ENCODE measurements at regions not wholly inside any gene's neighbourhood (a gene's known extent, or its start where the extent isn't known, plus 50 kb on each side); places are given as distances from the start of the nearest gene placed in this dataset.

GRCh38 chr17:71849783-71850768 lies 270.7 kb upstream of the SOX9 start:
- H3K9ac ChIP-seq (ENCODE audit: low read depth in 1 of 2, low read length in 2 of 2), result no peak overlapping the region
- no peaks in the 10 kb centered on the region for H3K36me3 ChIP-seq (ENCODE audit: control insufficient read depth in 4 of 4, insufficient read depth in 3 of 4, low read depth in 1 of 4, low read length in 3 of 4)
- H3K4me1 ChIP-seq (ENCODE audit: control insufficient read depth in 4 of 4, insufficient read depth in 4 of 4, low read length in 3 of 4), result peaks cover 0 to 4% (median 2%) of the 10 kb centered on the region in 4 donors
- H3K4me3 ChIP-seq (ENCODE audit: low read depth in 1 of 3, low read length in 3 of 3), result no peak overlapping the region
- no peak overlapping the region for H3K27ac ChIP-seq (ENCODE audit: low read depth in 1 of 2, low read length in 2 of 2)
- no peaks in the 10 kb centered on the region for H3K9me3 ChIP-seq (ENCODE audit: control insufficient read depth in 4 of 4, low read length in 3 of 4)
- DNase-seq (ENCODE audit: low spot score), result no peak
- TF ChIP-seq ATF3 (IDR thresholded peaks at IDR 0.05), result no peak
- no peak for TF ChIP-seq CTCF (IDR thresholded peaks at IDR 0.05; ENCODE audit: low read depth, low read length, missing input control)
- no peak for TF ChIP-seq JUND (IDR thresholded peaks at IDR 0.05)
- no peak for TF ChIP-seq YY1 (IDR thresholded peaks at IDR 0.05)
- TF ChIP-seq RXRA (IDR thresholded peaks at IDR 0.05), result no peak
- no peak for TF ChIP-seq FOXA2 (IDR thresholded peaks at IDR 0.05)
- TF ChIP-seq NR2F2 (IDR thresholded peaks at IDR 0.05), result no peak
- no peak for TF ChIP-seq REST (IDR thresholded peaks at IDR 0.05)
- WGBS, result 88% methylated on average over 1 of the region's 1 CpG
- H3K27me3 ChIP-seq (ENCODE audit: control insufficient read depth in 4 of 4, insufficient read depth in 4 of 4, low read length in 3 of 4), result no peaks in the 10 kb centered on the region

- WGBS, result 89% methylated on average over 2 of the region's 2 CpGs
- Histone ChIP-seq H3K27ac (ENCODE audit: low read depth in 1 of 2, low read length in 2 of 2) (no peak overlapping the region), H3K27me3 (ENCODE audit: control insufficient read depth in 4 of 4, insufficient read depth in 4 of 4, low read length in 3 of 4) (no peaks in the 10 kb centered on the region)
Measured at GRCh38 chr17:71850812-71851211, 270.0 kb upstream of the SOX9 start.

GRCh38 chr17:71855010-71855409 lies 265.8 kb upstream of the SOX9 start:
- no peaks in the 10 kb centered on the region for H3K4me1 ChIP-seq (ENCODE audit: control insufficient read depth in 4 of 4, insufficient read depth in 4 of 4, low read length in 3 of 4)
- TF ChIP-seq MAX (IDR thresholded peaks at IDR 0.05) (no peak), YY1 (IDR thresholded peaks at IDR 0.05) (no peak), FOXA2 (IDR thresholded peaks at IDR 0.05) (no peak)
- no peaks in the 10 kb centered on the region for H3K36me3 ChIP-seq (ENCODE audit: control insufficient read depth in 4 of 4, insufficient read depth in 3 of 4, low read depth in 1 of 4, low read length in 3 of 4)
- WGBS, result 80% methylated on average over 4 of the region's 4 CpGs
- no peaks in the 10 kb centered on the region for H3K27me3 ChIP-seq (ENCODE audit: control insufficient read depth in 4 of 4, insufficient read depth in 4 of 4, low read length in 3 of 4)
- no peaks in the 10 kb centered on the region for H3K9me3 ChIP-seq (ENCODE audit: control insufficient read depth in 4 of 4, low read length in 3 of 4)
- H3K9ac ChIP-seq (ENCODE audit: low read depth in 1 of 2, low read length in 2 of 2), result no peak overlapping the region
- H3K27ac ChIP-seq (ENCODE audit: low read depth in 1 of 2, low read length in 2 of 2), result no peak overlapping the region
- DNase-seq (ENCODE audit: low spot score), result no peak
- H3K4me3 ChIP-seq (ENCODE audit: low read depth in 1 of 3, low read length in 3 of 3), result no peak overlapping the region

More at GRCh38 chr17:71850812-71851211, 270.0 kb upstream of the SOX9 start:
- no peak for DNase-seq (ENCODE audit: low spot score)
- no peak overlapping the region for H3K4me3 ChIP-seq (ENCODE audit: low read depth in 1 of 3, low read length in 3 of 3)
- H3K9ac ChIP-seq (ENCODE audit: low read depth in 1 of 2, low read length in 2 of 2), result no peak overlapping the region
- H3K9me3 ChIP-seq (ENCODE audit: control insufficient read depth in 4 of 4, low read length in 3 of 4), result no peaks in the 10 kb centered on the region
- TF ChIP-seq GABPA (IDR thresholded peaks at IDR 0.05 in 1 of 2, conservative IDR thresholded peaks at IDR 0.05 in 1 of 2) (no peak), FOXA1 (IDR thresholded peaks at IDR 0.05) (no peak), RAD21 (IDR thresholded peaks at IDR 0.05) (no peak), EGR1 (IDR thresholded peaks at IDR 0.05; ENCODE audit: low read depth in 2 of 2) (no peak), HNF4G (IDR thresholded peaks at IDR 0.05) (no peak)
- no peaks in the 10 kb centered on the region for H3K4me1 ChIP-seq (ENCODE audit: control insufficient read depth in 4 of 4, insufficient read depth in 4 of 4, low read length in 3 of 4)
- no peaks in the 10 kb centered on the region for H3K36me3 ChIP-seq (ENCODE audit: control insufficient read depth in 4 of 4, insufficient read depth in 3 of 4, low read depth in 1 of 4, low read length in 3 of 4)

Data from liver (tissue), 8 donors.